IMR-90 (cell line): ENCODE measurements at regions not wholly inside any gene's neighbourhood (a gene's known extent, or its start where the extent isn't known, plus 50 kb on each side); places are given as distances from the start of the nearest gene placed in this dataset.
A peak's percentile ranks its signal among the peaks of the same experiment; 100 is the strongest.

Experiments used
- ATAC-seq: fragments of 200-7000 bp; cut with Tn5 transposase; 2 replicates; pipeline ENCODE4 v1.9.1; 2020; ENCODE audit warnings: low read depth, mild to moderate bottlenecking, moderate library complexity
- BruUV-seq: library from RNA; stranded (reverse); fragments of 400-500 nt; replicated peaks from 2 replicates; lab custom pipeline; 2021; lab: Mats Ljungman, UMichigan
- CTCF ChIA-PET: fragments of 300-600 bp; formaldehyde crosslinking; extraction: SDS; loops from one replicate; lab custom pipeline; 2021; ENCODE audit warnings: antibody characterized with exemption; lab: Yijun Ruan, JAX
- POLR2A ChIA-PET: fragments of 300-600 bp; sonication (Branson Sonifier 250); formaldehyde crosslinking; loops from one replicate; lab custom pipeline; 2022; ENCODE audit warnings: antibody characterized with exemption; ENCODE audit not compliant: unreplicated experiment; lab: Charles Lee
- DNase-seq: peaks from one replicate; pipeline ENCODE4 v3.0.0; 2013
- H2AFZ ChIP-seq: replicated peaks from 2 replicates; pipeline ENCODE3; 2013; ENCODE audit warnings: low read length, mild to moderate bottlenecking; ENCODE audit not compliant: poor library complexity
- H2AK5ac ChIP-seq: 2 replicates; pipeline ENCODE4 v1.6.1; 2013; ENCODE audit warnings: low read depth, low read length, inconsistent platforms
- H2AK9ac ChIP-seq: replicated peaks from 2 replicates; pipeline ENCODE3; 2013; ENCODE audit warnings: mild to moderate bottlenecking, low read depth, low read length, moderate library complexity; ENCODE audit not compliant: poor library complexity
- H2BK120ac ChIP-seq: 2 replicates; pipeline ENCODE4 v1.6.1; 2013; ENCODE audit warnings: low read depth, low read length, inconsistent platforms
- H2BK15ac ChIP-seq: 3 replicates; pipeline ENCODE4 v1.6.1; 2013; ENCODE audit warnings: low read depth, low read length, inconsistent platforms
- H2BK20ac ChIP-seq: 2 replicates; pipeline ENCODE4 v1.6.1; 2013; ENCODE audit warnings: low read depth, mild to moderate bottlenecking, inconsistent platforms, low read length, moderate library complexity
- H2BK5ac ChIP-seq: 2 replicates; pipeline ENCODE4 v1.6.1; 2013; ENCODE audit warnings: mild to moderate bottlenecking, low read depth, low read length, inconsistent platforms; ENCODE audit not compliant: poor library complexity, severe bottlenecking
- H3K14ac ChIP-seq: replicated peaks from 2 replicates; pipeline ENCODE4 v1.6.1; 2013; ENCODE audit warnings: low read depth, low read length, inconsistent platforms
- H3K18ac ChIP-seq: 2 replicates; pipeline ENCODE4 v1.6.1; 2013; ENCODE audit warnings: low read depth, low read length, control low read depth
- H3K23ac ChIP-seq: 2 replicates; pipeline ENCODE4 v1.6.1; 2013; ENCODE audit warnings: low read depth, low read length, inconsistent platforms
- H3K27ac ChIP-seq: 2 replicates; pipeline ENCODE4 v1.5.1; 2013; ENCODE audit warnings: mild to moderate bottlenecking, control low read depth, low read length; ENCODE audit not compliant: insufficient read depth
- H3K27me3 ChIP-seq: 2 replicates; pipeline ENCODE4 v1.6.1; 2013; ENCODE audit warnings: low read length; ENCODE audit not compliant: control insufficient read depth, insufficient read depth
- H3K36me3 ChIP-seq: 2 replicates; pipeline ENCODE4 v1.6.1; 2013; ENCODE audit warnings: low read length, mixed read lengths; ENCODE audit not compliant: control insufficient read depth, insufficient read depth
- H3K4ac ChIP-seq: 2 replicates; pipeline ENCODE4 v1.6.1; 2013; ENCODE audit warnings: low read depth, low read length, inconsistent platforms
- H3K4me1 ChIP-seq: 2 replicates; pipeline ENCODE4 v1.6.1; 2013; ENCODE audit warnings: low read length, mixed read lengths; ENCODE audit not compliant: control insufficient read depth, insufficient read depth
- H3K4me2 ChIP-seq: 2 replicates; pipeline ENCODE4 v1.6.1; 2013; ENCODE audit warnings: low read depth, mild to moderate bottlenecking, control low read depth, low read length, moderate library complexity
- H3K4me3 ChIP-seq: 2 replicates; pipeline ENCODE4 v1.5.1; 2013; ENCODE audit warnings: low read depth, mild to moderate bottlenecking, control low read depth, low read length, moderate library complexity; ENCODE audit not compliant: insufficient read depth
- H3K56ac ChIP-seq: 2 replicates; pipeline ENCODE4 v1.6.1; 2013; ENCODE audit warnings: low read length, inconsistent platforms; ENCODE audit not compliant: insufficient read depth; ENCODE audit errors: extremely low read depth
- H3K79me1 ChIP-seq, 2 experiments: 2 replicates each; pipeline ENCODE4 v1.6.1; 2013; ENCODE audit warnings: low read length in 2 of 2, inconsistent platforms in 1 of 2, low read depth in 1 of 2
- H3K9ac ChIP-seq: 2 replicates; pipeline ENCODE4 v1.6.1; 2013; ENCODE audit warnings: low read depth, low read length, control low read depth
- H3K9me1 ChIP-seq: 2 replicates; pipeline ENCODE4 v1.6.1; 2013; ENCODE audit warnings: low read length, inconsistent platforms; ENCODE audit not compliant: insufficient read depth
- H3K9me3 ChIP-seq: 2 replicates; pipeline ENCODE4 v1.6.1; 2013; ENCODE audit warnings: low read length; ENCODE audit not compliant: control insufficient read depth, insufficient read depth
- H4K20me1 ChIP-seq: 2 replicates; pipeline ENCODE4 v1.6.1; 2013; ENCODE audit warnings: low read length, inconsistent platforms; ENCODE audit not compliant: insufficient read depth
- H4K5ac ChIP-seq: 2 replicates; pipeline ENCODE4 v1.6.1; 2013; ENCODE audit warnings: mild to moderate bottlenecking, low read depth, low read length, control low read depth
- H4K8ac ChIP-seq, 2 experiments: 2 replicates each; pipeline ENCODE4 v1.6.1; 2013; ENCODE audit warnings: low read depth in 2 of 2, low read length in 2 of 2, control low read depth in 1 of 2, inconsistent platforms in 1 of 2
- H4K91ac ChIP-seq: 2 replicates; pipeline ENCODE4 v1.6.1; 2013; ENCODE audit warnings: low read depth, low read length, inconsistent platforms; ENCODE audit not compliant: insufficient read depth
- BHLHE40 ChIP-seq: fragments of 150-350 bp; IDR thresholded peaks from 2 replicates; pipeline ENCODE4 v1.6.1; 2016; ENCODE audit warnings: mild to moderate bottlenecking, low read depth, low read length
- CEBPB ChIP-seq: IDR thresholded peaks from 2 replicates; pipeline ENCODE4 v1.6.1; 2012; ENCODE audit warnings: low read depth, low read length, improper control_type of control experiment
- CHD1 ChIP-seq: IDR thresholded peaks from 2 replicates; pipeline ENCODE4 v1.6.1; 2012; ENCODE audit warnings: low read depth, low read length, improper control_type of control experiment
- FOS ChIP-seq: fragments of 150-350 bp; IDR thresholded peaks from 2 replicates; pipeline ENCODE4 v1.6.1; 2016; ENCODE audit warnings: low read depth, low read length
- MAFK ChIP-seq: IDR thresholded peaks from 2 replicates; pipeline ENCODE4 v1.6.1; 2012; ENCODE audit warnings: low read depth, low read length, improper control_type of control experiment
- MAZ ChIP-seq: IDR thresholded peaks from 2 replicates; pipeline ENCODE4 v1.6.1; 2012; ENCODE audit warnings: low read depth, mild to moderate bottlenecking, low read length, improper control_type of control experiment, moderate library complexity, borderline replicate concordance
- MXI1 ChIP-seq: IDR thresholded peaks from 2 replicates; pipeline ENCODE4 v1.6.1; 2012; ENCODE audit warnings: low read depth, mild to moderate bottlenecking, low read length, moderate library complexity, borderline replicate concordance
- NFE2L2 ChIP-seq: fragments of 150-350 bp; IDR thresholded peaks from 2 replicates; pipeline ENCODE4 v1.6.1; 2016; ENCODE audit warnings: low read depth, mild to moderate bottlenecking, low read length
- POLR2A ChIP-seq: IDR thresholded peaks from 2 replicates; pipeline ENCODE4 v1.6.1; 2012; ENCODE audit warnings: mild to moderate bottlenecking, low read depth, low read length
- RAD21 ChIP-seq: IDR thresholded peaks from 2 replicates; pipeline ENCODE4 v1.6.1; 2012; ENCODE audit warnings: low read length, improper control_type of control experiment
- RCOR1 ChIP-seq: IDR thresholded peaks from 2 replicates; pipeline ENCODE4 v1.6.1; 2012; ENCODE audit warnings: mild to moderate bottlenecking, low read length, improper control_type of control experiment; ENCODE audit not compliant: insufficient replicate concordance
- RFX5 ChIP-seq: IDR thresholded peaks from 2 replicates; pipeline ENCODE4 v1.8.0; 2012; ENCODE audit warnings: low read depth, mild to moderate bottlenecking, low read length, moderate library complexity
- SMC3 ChIP-seq: fragments of 150-350 bp; IDR thresholded peaks from 2 replicates; pipeline ENCODE4 v1.6.1; 2016; ENCODE audit warnings: low read depth, mild to moderate bottlenecking, antibody characterized with exemption, low read length, moderate library complexity
- WGBS, 2 experiments: methylation state at CpG; one replicate each; pipeline versions ENCODE4 v1.1.5 to v1.1.7; 2013; ENCODE audit warnings: missing lambda C conversion rate in 2 of 2; ENCODE audit not compliant: insufficient read length in 1 of 2; ENCODE audit errors: extremely low coverage in 2 of 2; 5-methylcytosine and 5-hydroxymethylcytosine counted together
- dilution Hi-C: fragments of 300-500 bp; cut with HindIII; formaldehyde crosslinking; loops from one replicate; pipeline ENCODE4 v1.14.3; 2018; ENCODE audit warnings: low sequenced_read_pairs; ENCODE audit not compliant: unreplicated experiment
- in situ Hi-C: fragments of 300-500 bp; cut with MboI; formaldehyde crosslinking; loops from 3 replicates; pipeline ENCODE4 v1.14.3; 2019; ENCODE audit warnings: low sequenced_read_pairs, inconsistent platforms, mixed read lengths
- intact Hi-C: fragments of 100-400 bp; cut with micrococcal nuclease; formaldehyde crosslinking; loops from 2 replicates; pipeline ENCODE4 v1.10.0; 2022
- TF ChIP-seq, protein P1 (sequence below): fragments of 150-350 bp; IDR thresholded peaks from 2 replicates; pipeline ENCODE4 v1.6.1; 2016; ENCODE audit warnings: low read depth, mild to moderate bottlenecking, low read length, moderate library complexity, borderline replicate concordance
- TF ChIP-seq, protein P2 (sequence below): fragments of 150-350 bp; IDR thresholded peaks from 2 replicates; pipeline ENCODE4 v1.6.1; 2017; ENCODE audit warnings: mild to moderate bottlenecking, antibody characterized with exemption, low read length, low read depth
- TF ChIP-seq, protein P3 (sequence below): conservative IDR thresholded peaks from 2 replicates; pipeline ENCODE4 v1.5.1; 2012; ENCODE audit warnings: mild to moderate bottlenecking, low read depth, low read length, improper control_type of control experiment

DNA sequence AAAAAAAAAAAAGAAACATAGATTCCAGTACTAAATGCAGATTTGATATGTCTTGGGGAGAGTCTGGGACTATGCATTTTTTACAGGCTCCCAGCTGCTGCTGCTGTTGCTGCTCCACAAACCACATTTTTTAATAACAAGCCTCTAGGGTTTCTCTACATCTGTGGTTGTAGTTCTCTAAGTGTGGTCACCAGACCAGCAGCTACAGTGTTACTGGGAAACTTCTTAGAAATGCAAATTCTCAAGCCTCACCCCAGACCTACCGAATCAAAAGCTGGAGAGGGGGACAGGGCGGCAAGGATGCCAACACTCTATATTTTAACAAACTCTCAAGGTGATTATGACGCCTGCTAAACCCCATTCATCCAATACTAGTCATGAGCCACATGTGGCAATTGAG, 293.4 kb upstream of the PTGER4 start:
- no peak overlapping the region for H3K23ac ChIP-seq
- dilution Hi-C loops, result no loop called here
- intact Hi-C loops, result loop anchor here (5.0 kb wide), 1 partner anchor 186 kb away; no protein-coding TSS in a partner anchor
- in situ Hi-C loops, result no loop called here
- H2AK9ac ChIP-seq, result no peak overlapping the region
- no peak for TF ChIP-seq POLR2A
- TF ChIP-seq RCOR1, result no peak
- no peak for TF ChIP-seq FOS
- no peak for TF ChIP-seq RFX5
- TF ChIP-seq, protein P1, sequence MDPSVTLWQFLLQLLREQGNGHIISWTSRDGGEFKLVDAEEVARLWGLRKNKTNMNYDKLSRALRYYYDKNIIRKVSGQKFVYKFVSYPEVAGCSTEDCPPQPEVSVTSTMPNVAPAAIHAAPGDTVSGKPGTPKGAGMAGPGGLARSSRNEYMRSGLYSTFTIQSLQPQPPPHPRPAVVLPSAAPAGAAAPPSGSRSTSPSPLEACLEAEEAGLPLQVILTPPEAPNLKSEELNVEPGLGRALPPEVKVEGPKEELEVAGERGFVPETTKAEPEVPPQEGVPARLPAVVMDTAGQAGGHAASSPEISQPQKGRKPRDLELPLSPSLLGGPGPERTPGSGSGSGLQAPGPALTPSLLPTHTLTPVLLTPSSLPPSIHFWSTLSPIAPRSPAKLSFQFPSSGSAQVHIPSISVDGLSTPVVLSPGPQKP, result no peak
- TF ChIP-seq RAD21, result no peak
- no peak for TF ChIP-seq NFE2L2
- TF ChIP-seq, protein P2, sequence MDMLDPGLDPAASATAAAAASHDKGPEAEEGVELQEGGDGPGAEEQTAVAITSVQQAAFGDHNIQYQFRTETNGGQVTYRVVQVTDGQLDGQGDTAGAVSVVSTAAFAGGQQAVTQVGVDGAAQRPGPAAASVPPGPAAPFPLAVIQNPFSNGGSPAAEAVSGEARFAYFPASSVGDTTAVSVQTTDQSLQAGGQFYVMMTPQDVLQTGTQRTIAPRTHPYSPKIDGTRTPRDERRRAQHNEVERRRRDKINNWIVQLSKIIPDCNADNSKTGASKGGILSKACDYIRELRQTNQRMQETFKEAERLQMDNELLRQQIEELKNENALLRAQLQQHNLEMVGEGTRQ, result no peak
- no peak for TF ChIP-seq BHLHE40
- TF ChIP-seq CHD1, result no peak
- no peak for TF ChIP-seq CEBPB
- TF ChIP-seq MAFK, result no peak
- TF ChIP-seq MAZ, result no peak
- no peak for TF ChIP-seq MXI1
- TF ChIP-seq, protein P3, sequence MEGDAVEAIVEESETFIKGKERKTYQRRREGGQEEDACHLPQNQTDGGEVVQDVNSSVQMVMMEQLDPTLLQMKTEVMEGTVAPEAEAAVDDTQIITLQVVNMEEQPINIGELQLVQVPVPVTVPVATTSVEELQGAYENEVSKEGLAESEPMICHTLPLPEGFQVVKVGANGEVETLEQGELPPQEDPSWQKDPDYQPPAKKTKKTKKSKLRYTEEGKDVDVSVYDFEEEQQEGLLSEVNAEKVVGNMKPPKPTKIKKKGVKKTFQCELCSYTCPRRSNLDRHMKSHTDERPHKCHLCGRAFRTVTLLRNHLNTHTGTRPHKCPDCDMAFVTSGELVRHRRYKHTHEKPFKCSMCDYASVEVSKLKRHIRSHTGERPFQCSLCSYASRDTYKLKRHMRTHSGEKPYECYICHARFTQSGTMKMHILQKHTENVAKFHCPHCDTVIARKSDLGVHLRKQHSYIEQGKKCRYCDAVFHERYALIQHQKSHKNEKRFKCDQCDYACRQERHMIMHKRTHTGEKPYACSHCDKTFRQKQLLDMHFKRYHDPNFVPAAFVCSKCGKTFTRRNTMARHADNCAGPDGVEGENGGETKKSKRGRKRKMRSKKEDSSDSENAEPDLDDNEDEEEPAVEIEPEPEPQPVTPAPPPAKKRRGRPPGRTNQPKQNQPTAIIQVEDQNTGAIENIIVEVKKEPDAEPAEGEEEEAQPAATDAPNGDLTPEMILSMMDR, result no peak
- TF ChIP-seq SMC3, result no peak
- peaks cover 9% of the 10 kb centered on the region for H3K4me1 ChIP-seq
- H4K5ac ChIP-seq, result no peak overlapping the region
- BruUV-seq, result no TSS peak
- no peak overlapping the region; the same call in 1 of the 2 replicates for H2BK20ac ChIP-seq
- DNase-seq (peak; percentile 55), ATAC-seq (peak; percentile 46)
- no peak overlapping the region for H3K18ac ChIP-seq
- no CpG with 5 or more reads among the region's 3 CpGs for WGBS, 2 experiments
- peak overlapping the region; percentile 34; the same call in 1 of the 3 replicates for H2BK15ac ChIP-seq
- no peak overlapping the region for H4K91ac ChIP-seq
- H3K9me3 ChIP-seq, result no peaks in the 10 kb centered on the region
- H3K36me3 ChIP-seq, result no peaks in the 10 kb centered on the region
- ChIA-PET CTCF (no interaction called here), POLR2A (no interaction called here)
- no peak overlapping the region for H3K14ac ChIP-seq
- H3K27me3 ChIP-seq, result no peaks in the 10 kb centered on the region
- H2AFZ ChIP-seq, result no peak overlapping the region
- H4K20me1 ChIP-seq, result no peaks in the 10 kb centered on the region
- no peak overlapping the region for H3K4me2 ChIP-seq
- H3K4ac ChIP-seq, result no peak overlapping the region
- H3K27ac ChIP-seq, result no peak overlapping the region
- no peaks in the 10 kb centered on the region for H3K79me1 ChIP-seq
- no peak overlapping the region for H2BK5ac ChIP-seq
- H2AK5ac ChIP-seq, result no peak overlapping the region
- H2BK120ac ChIP-seq, result no peak overlapping the region
- peaks cover 3% of the 10 kb centered on the region; the same call in 1 of the 2 replicates for H3K9me1 ChIP-seq
- H3K9ac ChIP-seq, result no peak overlapping the region
- H3K56ac ChIP-seq, result no peak overlapping the region
- H4K8ac ChIP-seq, result no peak overlapping the region
- no peak overlapping the region for H3K4me3 ChIP-seq
